H9 (cell line): ENCODE measurements at regions not wholly inside any gene's neighbourhood (a gene's known extent, or its start where the extent isn't known, plus 50 kb on each side); places are given as distances from the start of the nearest gene placed in this dataset.

Source experiments
- DNase-seq: peaks from one replicate; pipeline ENCODE4 v3.0.0-alpha.2; 2017
- H2AFZ ChIP-seq: one replicate; pipeline ENCODE4 v1.6.1; 2013; ENCODE audit warnings: mild to moderate bottlenecking, low read length, control low read depth, moderate library complexity
- H2AK5ac ChIP-seq: 2 replicates; pipeline ENCODE4 v1.6.1; 2013; ENCODE audit warnings: low read length, control low read depth, mixed read lengths; ENCODE audit not compliant: insufficient read length
- H2BK120ac ChIP-seq: one replicate; pipeline ENCODE4 v1.6.1; 2013; ENCODE audit warnings: low read depth, mild to moderate bottlenecking, low read length, control low read depth, inconsistent platforms; ENCODE audit not compliant: poor library complexity, severe bottlenecking
- H2BK12ac ChIP-seq: 2 replicates; pipeline ENCODE4 v1.6.1; 2013; ENCODE audit warnings: low read length, control low read depth, mixed read lengths, low read depth; ENCODE audit not compliant: insufficient read length
- H2BK15ac ChIP-seq: 2 replicates; pipeline ENCODE4 v1.6.1; 2013; ENCODE audit warnings: low read depth, low read length, control low read depth
- H2BK20ac ChIP-seq: one replicate; pipeline ENCODE4 v1.6.1; 2013; ENCODE audit warnings: low read depth, mild to moderate bottlenecking, low read length, control low read depth, inconsistent platforms; ENCODE audit not compliant: poor library complexity, severe bottlenecking
- H2BK5ac ChIP-seq: 2 replicates; pipeline ENCODE4 v1.6.1; 2013; ENCODE audit warnings: low read length, control low read depth, mixed read lengths; ENCODE audit not compliant: insufficient read length
- H3K14ac ChIP-seq: 2 replicates; pipeline ENCODE4 v1.6.1; 2013; ENCODE audit warnings: low read length, control low read depth; ENCODE audit not compliant: insufficient read depth
- H3K18ac ChIP-seq: 2 replicates; pipeline ENCODE4 v1.6.1; 2013; ENCODE audit warnings: low read depth, mild to moderate bottlenecking, mixed read lengths, low read length, control low read depth; ENCODE audit not compliant: insufficient read length
- H3K23ac ChIP-seq: 2 replicates; pipeline ENCODE4 v1.6.1; 2013; ENCODE audit warnings: low read length, control low read depth, mixed read lengths, low read depth; ENCODE audit not compliant: insufficient read length
- H3K23me2 ChIP-seq: 2 replicates; pipeline ENCODE4 v1.6.1; 2013; ENCODE audit warnings: low read depth, mild to moderate bottlenecking, mixed read lengths, low read length, control low read depth; ENCODE audit not compliant: insufficient read length, poor library complexity, severe bottlenecking
- H3K27ac ChIP-seq: 2 replicates; pipeline ENCODE4 v1.5.1; 2013; ENCODE audit warnings: low read length, control low read depth, mixed read lengths, low read depth; ENCODE audit not compliant: insufficient read length
- H3K27me3 ChIP-seq: 2 replicates; pipeline ENCODE4 v1.6.1; 2013; ENCODE audit warnings: low read length, control low read depth, inconsistent platforms; ENCODE audit not compliant: insufficient read depth
- H3K4ac ChIP-seq: 2 replicates; pipeline ENCODE4 v1.6.1; 2013; ENCODE audit warnings: low read depth, mild to moderate bottlenecking, control low read depth, inconsistent platforms, low read length, moderate library complexity
- H3K4me1 ChIP-seq: 2 replicates; pipeline ENCODE4 v1.6.1; 2013; ENCODE audit warnings: low read length, control low read depth, inconsistent platforms; ENCODE audit not compliant: insufficient read depth
- H3K4me2 ChIP-seq: 2 replicates; pipeline ENCODE4 v1.6.1; 2013; ENCODE audit warnings: low read length, control low read depth, mixed read lengths; ENCODE audit not compliant: insufficient read length, insufficient read depth
- H3K56ac ChIP-seq: 2 replicates; pipeline ENCODE4 v1.6.1; 2013; ENCODE audit warnings: low read depth, mild to moderate bottlenecking, mixed read lengths, low read length, control low read depth; ENCODE audit not compliant: insufficient read length
- H3K79me1 ChIP-seq: 2 replicates; pipeline ENCODE4 v1.6.1; 2013; ENCODE audit warnings: low read depth, mild to moderate bottlenecking, moderate library complexity, low read length, control low read depth, inconsistent platforms; ENCODE audit not compliant: insufficient read depth, poor library complexity, severe bottlenecking
- H3K79me2 ChIP-seq: 2 replicates; pipeline ENCODE4 v1.6.1; 2013; ENCODE audit warnings: low read length, control low read depth, inconsistent platforms; ENCODE audit not compliant: insufficient read depth
- H3K9ac ChIP-seq: 2 replicates; pipeline ENCODE4 v1.6.1; 2013; ENCODE audit warnings: low read length, control low read depth, mixed read lengths; ENCODE audit not compliant: insufficient read length; ENCODE audit errors: extremely low read depth
- H3K9me3 ChIP-seq: one replicate; pipeline ENCODE4 v1.6.1; 2013; ENCODE audit warnings: low read depth, low read length, inconsistent platforms; ENCODE audit not compliant: control insufficient read depth
- H3T11ph ChIP-seq: one replicate; pipeline ENCODE4 v1.6.1; 2013; ENCODE audit warnings: mild to moderate bottlenecking, low read length, control low read depth, inconsistent platforms
- H4K20me1 ChIP-seq: one replicate; pipeline ENCODE4 v1.6.1; 2013; ENCODE audit not compliant: control insufficient read depth, insufficient read length, insufficient read depth
- H4K5ac ChIP-seq: 2 replicates; pipeline ENCODE4 v1.6.1; 2013; ENCODE audit warnings: low read depth, mild to moderate bottlenecking, mixed read lengths, low read length, control low read depth; ENCODE audit not compliant: insufficient read length
- H4K8ac ChIP-seq: replicated peaks from 2 replicates; pipeline ENCODE4 v1.6.1; 2013; ENCODE audit warnings: low read length, control low read depth, mixed read lengths, low read depth; ENCODE audit not compliant: insufficient read length
- H4K91ac ChIP-seq: 2 replicates; pipeline ENCODE4 v1.6.1; 2013; ENCODE audit warnings: low read depth, mild to moderate bottlenecking, moderate library complexity, mixed read lengths, low read length, control low read depth; ENCODE audit not compliant: insufficient read length
- H3K27ac Mint-ChIP-seq, 3 experiments: 2 replicates in 2 of 3; 3 replicates in 1 of 3; pipeline ENCODE4 v1.8.0; 2020 to 2021; ENCODE audit warnings: mixed read lengths in 3 of 3, mild to moderate bottlenecking in 1 of 3, moderate library complexity in 1 of 3
- H3K27me3 Mint-ChIP-seq: 2 replicates; pipeline ENCODE4 v1.8.0; 2021; ENCODE audit warnings: low read depth, mild to moderate bottlenecking, moderate library complexity, mixed read lengths
- H3K36me3 Mint-ChIP-seq, 3 experiments: 2 replicates in 2 of 3; 3 replicates in 1 of 3; pipeline ENCODE4 v1.8.0; 2020 to 2021; ENCODE audit warnings: low read depth in 3 of 3, mixed read lengths in 3 of 3; ENCODE audit not compliant: insufficient read depth in 1 of 3
- H3K4me1 Mint-ChIP-seq, 2 experiments: 2 replicates each; pipeline ENCODE4 v1.8.0; 2020; ENCODE audit warnings: mixed read lengths in 2 of 2
- H3K4me3 Mint-ChIP-seq, 2 experiments: 2 replicates in 1 of 2; 3 replicates in 1 of 2; pipeline ENCODE4 v1.8.0; 2020 to 2021; ENCODE audit warnings: mild to moderate bottlenecking in 2 of 2, mixed read lengths in 2 of 2, moderate library complexity in 1 of 2
- H3K9me3 Mint-ChIP-seq, 2 experiments: 2 replicates in 1 of 2; 3 replicates in 1 of 2; pipeline ENCODE4 v1.8.0; 2020; ENCODE audit warnings: mild to moderate bottlenecking in 2 of 2, mixed read lengths in 2 of 2, moderate library complexity in 1 of 2
- WGBS: extraction: QIAGEN DNeasy Blood & Tissue Kit; methylation state at CpG from one replicate; pipeline ENCODE4 v1.1.7; 2013; ENCODE audit warnings: missing lambda C conversion rate, low lambda C conversion rate, mixed read lengths; ENCODE audit not compliant: insufficient read length; ENCODE audit errors: extremely low coverage; 5-methylcytosine and 5-hydroxymethylcytosine counted together
- TF ChIP-seq, protein P1 (sequence below): fragments of 200-600 bp; sonication (generic); conservative IDR thresholded peaks from 3 replicates; pipeline ENCODE4 v1.8.0; 2021; ENCODE audit warnings: antibody characterized with exemption, mild to moderate bottlenecking

- Histone ChIP-seq H2AK5ac (no peak overlapping the region), H4K20me1 (no peaks in the 10 kb centered on the region), H2BK20ac (no peak overlapping the region), H4K5ac (no peak overlapping the region), H3K9ac (no peak overlapping the region), H3K4me2 (no peak overlapping the region), H3T11ph (no peak overlapping the region), H2BK120ac (no peak overlapping the region), H2BK15ac (no peak overlapping the region), H2AFZ (no peak overlapping the region), H3K23ac (no peak overlapping the region), H3K56ac (no peak overlapping the region), H3K4ac (no peak overlapping the region), H3K9me3 (no peaks in the 10 kb centered on the region), H3K27ac (no peak overlapping the region), H3K18ac (no peak overlapping the region), H3K79me2 (no peaks in the 10 kb centered on the region), H3K27me3 (no peaks in the 10 kb centered on the region), H3K23me2 (no peaks in the 10 kb centered on the region), H4K8ac (no peak overlapping the region), H3K14ac (no peak overlapping the region; the same call in 1 of the 2 replicates), H2BK5ac (no peak overlapping the region), H3K79me1 (no peaks in the 10 kb centered on the region), H4K91ac (no peak overlapping the region), H3K4me1 (no peaks in the 10 kb centered on the region), H2BK12ac (no peak overlapping the region)
- H3K36me3 Mint-ChIP-seq: no peaks in the 10 kb centered on the region
- H3K9me3 Mint-ChIP-seq: peaks cover 0 to 3% of the 10 kb centered on the region in 2 experiments; a peak in 1 of 5 replicates
- no peak for DNase-seq
- H3K4me1 Mint-ChIP-seq: no peaks in the 10 kb centered on the region
- H3K4me3 Mint-ChIP-seq: no peak overlapping the region
- WGBS: no CpG with 5 or more reads among the region's 15 CpGs
- TF ChIP-seq, protein P1, sequence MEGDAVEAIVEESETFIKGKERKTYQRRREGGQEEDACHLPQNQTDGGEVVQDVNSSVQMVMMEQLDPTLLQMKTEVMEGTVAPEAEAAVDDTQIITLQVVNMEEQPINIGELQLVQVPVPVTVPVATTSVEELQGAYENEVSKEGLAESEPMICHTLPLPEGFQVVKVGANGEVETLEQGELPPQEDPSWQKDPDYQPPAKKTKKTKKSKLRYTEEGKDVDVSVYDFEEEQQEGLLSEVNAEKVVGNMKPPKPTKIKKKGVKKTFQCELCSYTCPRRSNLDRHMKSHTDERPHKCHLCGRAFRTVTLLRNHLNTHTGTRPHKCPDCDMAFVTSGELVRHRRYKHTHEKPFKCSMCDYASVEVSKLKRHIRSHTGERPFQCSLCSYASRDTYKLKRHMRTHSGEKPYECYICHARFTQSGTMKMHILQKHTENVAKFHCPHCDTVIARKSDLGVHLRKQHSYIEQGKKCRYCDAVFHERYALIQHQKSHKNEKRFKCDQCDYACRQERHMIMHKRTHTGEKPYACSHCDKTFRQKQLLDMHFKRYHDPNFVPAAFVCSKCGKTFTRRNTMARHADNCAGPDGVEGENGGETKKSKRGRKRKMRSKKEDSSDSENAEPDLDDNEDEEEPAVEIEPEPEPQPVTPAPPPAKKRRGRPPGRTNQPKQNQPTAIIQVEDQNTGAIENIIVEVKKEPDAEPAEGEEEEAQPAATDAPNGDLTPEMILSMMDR: no peak
- H3K27ac Mint-ChIP-seq: peak overlapping the region in 1 of 3 experiments; percentile 67; a peak in 1 of 7 replicates
- H3K27me3 Mint-ChIP-seq: peaks cover 13% of the 10 kb centered on the region
These were observed 148.5 kb downstream of the PTPN20 start for GRCh38 chr10:47059606-47060311.
